DMS79 (cell line): ENCODE measurements at regions not wholly inside any gene's neighbourhood (a gene's known extent, or its start where the extent isn't known, plus 50 kb on each side); places are given as distances from the start of the nearest gene placed in this dataset.
"Not testable (repeated sequence)": the region's sequence is repeated elsewhere in the genome, so short reads cannot be mapped to it uniquely, and the experiment has no call there.

Experiments
- DNase-seq: peaks from one replicate; lab custom pipeline; 2025; lab: John Stamatoyannopoulos, UW

GRCh38 chr1:222865718-222866117 is 50.9 kb downstream of the DISP1 start:
- DNase-seq, result no peak

- no peak for DNase-seq
Observed at GRCh38 chr1:222867316-222867715, 52.5 kb downstream of the DISP1 start.

- no peak for DNase-seq
Observed at GRCh38 chr1:222876182-222876581, 61.3 kb downstream of the DISP1 start.

GRCh38 chr1:222877854-222878253 is 63.0 kb downstream of the DISP1 start:
- no peak for DNase-seq

- no peak for DNase-seq
Observed at GRCh38 chr1:222880587-222880986, 65.7 kb downstream of the DISP1 start.

- DNase-seq, result no peak
Observed at GRCh38 chr1:222886194-222886854, 71.5 kb downstream of the DISP1 start.

GRCh38 chr1:222886878-222887351 is 72.1 kb downstream of the DISP1 start:
- DNase-seq, result no peak

GRCh38 chr1:222889440-222889839 is 74.6 kb downstream of the DISP1 start:
- no peak for DNase-seq

- DNase-seq, result no peak
Observed at GRCh38 chr1:222890716-222891115, 75.9 kb downstream of the DISP1 start.

GRCh38 chr1:222891578-222891977 is 76.7 kb downstream of the DISP1 start:
- no peak for DNase-seq

GRCh38 chr1:222892137-222892769 is 77.4 kb downstream of the DISP1 start:
- no peak for DNase-seq

- no peak for DNase-seq
Observed at GRCh38 chr1:222893255-222893654, 78.4 kb downstream of the DISP1 start.

- no peak for DNase-seq
Observed at GRCh38 chr1:222894331-222894730, 79.5 kb downstream of the DISP1 start.

- DNase-seq, result no peak
Observed at GRCh38 chr1:222896630-222897526, 82.0 kb downstream of the DISP1 start.

- no peak for DNase-seq
Observed at GRCh38 chr1:222897527-222898190, 82.8 kb downstream of the DISP1 start.

GRCh38 chr1:222898191-222898527 is 83.3 kb downstream of the DISP1 start:
- DNase-seq, result no peak

GRCh38 chr1:222899471-222899870 is 84.6 kb downstream of the DISP1 start:
- no peak for DNase-seq

- DNase-seq, result no peak
Observed at GRCh38 chr1:222904451-222904850, 89.6 kb downstream of the DISP1 start.

- no peak for DNase-seq
Observed at GRCh38 chr1:222905151-222905550, 90.3 kb downstream of the DISP1 start.

- DNase-seq, result not testable (repeated sequence)
Observed at GRCh38 chr1:222906271-222906739, 91.5 kb downstream of the DISP1 start.

GRCh38 chr1:222909586-222909985 is 94.7 kb downstream of the DISP1 start:
- DNase-seq, result no peak

GRCh38 chr1:222910699-222911098 is 95.9 kb downstream of the DISP1 start:
- DNase-seq, result no peak
